GM19467 (cell line): ENCODE measurements at regions not wholly inside any gene's neighbourhood (a gene's known extent, or its start where the extent isn't known, plus 50 kb on each side); places are given as distances from the start of the nearest gene placed in this dataset.

Experiments used
- ATAC-seq: cut with Tn5 transposase; IDR thresholded peaks from one replicate; pipeline ENCODE4 v1.9.1; 2021; ENCODE audit warnings: mild to moderate bottlenecking, moderate library complexity; ENCODE audit not compliant: unreplicated experiment

DNA sequence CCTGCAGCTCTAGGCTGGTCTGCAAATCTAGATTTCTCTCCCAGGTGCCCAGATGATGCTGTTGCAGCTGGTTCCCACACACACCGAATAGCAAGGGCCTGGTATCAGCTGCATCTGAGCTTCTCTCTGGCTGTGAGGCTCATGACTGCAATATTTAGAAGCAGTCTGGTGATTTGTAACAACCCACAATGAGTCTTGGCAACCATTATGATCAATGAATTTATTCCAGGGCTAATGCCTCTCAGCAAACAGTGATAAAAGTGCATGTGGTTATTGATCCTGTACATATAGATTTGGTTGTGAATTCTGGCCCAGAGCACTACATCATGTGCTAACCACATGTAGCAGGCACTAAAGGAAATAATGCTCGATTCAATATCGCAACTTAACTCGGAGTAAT, 114.3 kb downstream of the ASCL4 start:
- no peak for ATAC-seq

DNA sequence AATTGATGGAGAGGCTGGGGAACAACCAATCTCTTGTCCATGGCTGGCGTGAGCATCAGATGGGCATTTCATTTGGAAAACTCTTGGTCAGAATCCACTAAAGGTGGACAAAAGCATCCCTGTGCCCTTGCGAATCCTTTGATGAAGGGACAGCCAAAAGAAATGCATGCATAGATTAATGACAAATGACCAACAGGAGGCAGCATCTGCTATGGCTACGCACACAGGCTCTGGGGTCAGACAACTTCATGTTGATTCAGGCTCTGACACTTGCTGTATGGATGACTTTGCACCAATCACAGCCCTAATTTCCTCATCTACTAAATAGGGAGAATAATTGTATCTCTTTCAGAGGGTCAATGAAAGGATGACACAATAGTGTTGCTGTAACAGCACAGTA, 117.5 kb downstream of the ASCL4 start:
- ATAC-seq = no peak

DNA sequence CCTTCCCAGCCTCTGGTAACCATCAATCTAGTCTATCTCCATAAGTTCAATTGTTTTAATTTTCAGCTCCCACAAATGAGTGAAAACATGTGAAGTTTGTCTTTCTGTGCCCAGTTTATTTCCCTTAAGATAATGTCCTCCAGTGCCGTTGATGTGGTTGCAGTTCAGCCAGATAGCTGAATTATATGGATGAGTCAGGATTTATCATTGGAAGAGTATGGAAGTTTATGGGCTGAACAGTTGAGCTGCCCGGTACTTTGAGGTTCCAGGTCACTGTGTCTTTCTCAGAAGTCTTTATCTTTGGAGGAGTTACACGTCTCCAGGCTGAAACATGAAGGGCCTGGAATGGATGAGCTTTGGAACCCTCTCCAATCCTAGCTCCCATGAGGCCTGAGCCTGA, 120.1 kb downstream of the ASCL4 start:
- ATAC-seq = no peak

DNA sequence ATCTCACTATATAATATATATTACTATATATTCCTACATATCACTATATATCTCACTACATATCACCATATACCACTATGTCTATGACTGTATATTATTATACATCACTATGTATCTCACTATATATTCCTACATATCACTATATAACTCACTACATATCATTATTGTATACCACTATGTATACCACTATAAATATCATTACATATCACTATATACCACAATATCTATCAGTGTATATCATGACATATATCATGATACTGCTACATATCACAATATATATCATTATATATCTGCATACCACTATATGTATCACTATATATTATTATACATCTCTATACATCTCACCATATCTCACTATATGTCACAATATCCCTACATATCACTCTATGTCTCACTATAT, 121.5 kb downstream of the ASCL4 start:
- ATAC-seq = no peak

DNA sequence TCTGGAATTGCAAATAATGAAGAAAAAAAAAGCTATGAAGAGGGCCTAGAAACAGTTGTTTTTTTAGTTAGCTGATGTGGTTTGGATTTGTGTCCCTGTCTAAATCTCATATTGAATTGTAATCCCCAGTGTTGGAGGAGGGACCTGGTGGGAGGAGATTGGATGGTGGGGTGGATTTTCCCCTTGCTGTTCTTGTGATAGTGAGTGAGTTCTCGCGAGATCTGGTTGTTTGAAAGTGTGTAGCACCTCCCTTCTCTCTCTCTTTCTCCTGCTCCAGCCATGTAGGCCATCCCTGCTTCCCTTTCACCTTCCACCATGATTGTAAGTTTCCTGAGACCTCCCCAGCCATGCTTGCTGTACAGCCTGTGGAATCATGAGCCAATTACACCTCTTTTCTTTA, 126.1 kb downstream of the ASCL4 start:
- no peak for ATAC-seq

DNA sequence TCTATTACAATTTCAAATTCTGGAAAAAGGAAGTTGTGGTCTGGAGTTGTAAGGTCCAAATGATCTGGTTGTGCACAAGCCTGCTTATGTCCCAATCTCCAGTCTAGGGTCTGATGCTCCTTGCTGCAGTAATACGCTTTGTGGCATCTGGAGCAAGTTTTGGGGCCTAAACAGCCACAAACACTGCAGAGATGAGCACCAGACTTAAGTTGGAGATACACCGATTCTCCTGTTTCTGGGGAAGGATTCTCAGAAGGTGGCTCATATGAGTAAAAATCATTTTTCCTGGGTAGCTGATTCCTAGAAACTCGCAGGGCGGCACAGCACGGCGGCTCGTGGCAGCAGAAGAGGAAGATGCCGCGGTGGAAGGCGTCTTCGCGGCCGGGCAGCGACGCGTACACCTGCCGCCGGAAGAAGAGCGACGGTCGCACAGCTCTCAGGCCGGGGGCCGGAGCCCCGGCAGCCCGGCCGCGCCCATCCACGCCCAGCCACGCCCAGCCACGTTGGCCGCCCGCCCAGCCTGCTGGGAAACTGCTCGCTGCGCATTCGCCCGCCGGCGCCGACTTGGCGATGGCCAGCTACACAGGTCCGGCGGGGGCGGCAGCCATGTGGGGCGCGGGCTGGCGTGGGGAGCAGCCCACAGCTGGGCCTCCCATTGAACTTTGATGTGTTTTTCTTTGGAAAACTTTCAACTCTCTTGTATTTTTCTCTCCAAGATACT, 129.0 kb downstream of the ASCL4 start:
- peak; percentile 91 for ATAC-seq

DNA sequence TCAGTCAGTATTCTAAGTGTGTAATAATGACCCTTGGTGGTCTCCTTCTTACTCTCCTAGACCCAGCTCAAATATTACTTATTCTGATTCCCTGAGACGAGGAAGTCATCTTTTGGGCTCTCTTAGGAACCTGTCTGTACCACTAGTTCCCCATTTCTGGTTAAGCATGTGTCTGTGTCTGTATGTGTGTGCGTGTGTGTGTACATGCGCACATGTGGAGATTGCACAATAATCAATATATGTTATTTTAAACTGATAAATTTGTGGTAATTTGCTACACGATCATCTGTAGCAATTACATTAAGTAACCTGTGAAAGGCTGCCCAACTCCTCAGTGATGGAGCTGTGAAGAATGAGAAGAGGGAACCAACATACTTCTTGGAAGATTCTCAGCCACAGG, 132.2 kb downstream of the ASCL4 start:
- no peak for ATAC-seq

DNA sequence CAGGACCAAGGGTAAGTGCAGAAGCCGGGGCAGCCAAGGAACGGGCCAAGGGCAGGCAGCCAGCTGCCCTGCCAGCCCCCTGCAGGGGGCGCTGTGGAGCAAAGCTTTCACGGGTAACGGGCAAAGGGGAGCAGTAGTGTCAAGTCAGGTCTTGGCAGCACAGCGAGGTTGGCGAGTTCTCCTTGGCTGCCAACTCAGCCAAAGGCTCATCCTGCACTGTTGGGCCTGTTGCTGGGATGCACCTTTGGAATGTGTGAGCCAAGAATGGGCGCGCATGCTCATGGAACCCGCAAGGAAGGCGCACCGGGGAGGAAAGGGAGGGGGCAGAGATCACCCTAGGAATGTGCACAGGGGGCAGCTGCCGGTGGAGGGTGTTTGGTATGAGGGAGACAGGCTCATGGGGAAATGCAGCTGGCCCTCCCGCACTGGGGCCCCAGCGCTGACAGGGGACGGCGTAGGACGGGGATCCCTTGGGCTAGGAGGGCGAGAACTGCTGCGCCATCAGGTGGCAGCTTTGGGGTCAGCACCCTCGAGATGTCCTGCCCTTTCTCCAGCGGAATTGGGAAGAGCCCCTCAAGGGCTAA, 138.0 kb downstream of the ASCL4 start:
- ATAC-seq = no peak

DNA sequence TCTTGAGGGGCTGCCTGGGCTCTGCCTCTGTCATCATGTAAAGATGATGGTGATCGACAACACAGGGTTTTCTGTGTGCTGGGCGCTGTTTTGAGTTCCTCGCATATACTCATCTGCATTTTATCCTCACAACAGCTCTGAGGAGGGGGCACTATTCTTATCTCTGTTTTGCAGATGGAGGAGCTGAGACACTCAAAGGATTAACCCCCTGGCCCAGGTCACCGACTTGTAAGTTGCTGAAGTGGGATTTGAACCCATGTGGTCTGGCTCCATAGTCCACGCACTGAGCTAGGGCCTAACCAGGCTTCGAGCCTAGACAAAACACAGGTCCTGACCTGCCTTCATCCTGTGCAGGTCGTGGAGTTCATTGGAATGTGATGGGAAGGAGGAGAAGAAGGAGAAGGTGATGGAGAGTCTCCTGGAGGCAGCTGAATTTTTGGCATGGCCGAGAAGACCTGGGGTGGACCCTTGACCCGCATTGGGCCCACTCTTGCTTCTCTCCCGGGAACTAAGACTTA, 140.0 kb downstream of the ASCL4 start:
- no peak for ATAC-seq

DNA sequence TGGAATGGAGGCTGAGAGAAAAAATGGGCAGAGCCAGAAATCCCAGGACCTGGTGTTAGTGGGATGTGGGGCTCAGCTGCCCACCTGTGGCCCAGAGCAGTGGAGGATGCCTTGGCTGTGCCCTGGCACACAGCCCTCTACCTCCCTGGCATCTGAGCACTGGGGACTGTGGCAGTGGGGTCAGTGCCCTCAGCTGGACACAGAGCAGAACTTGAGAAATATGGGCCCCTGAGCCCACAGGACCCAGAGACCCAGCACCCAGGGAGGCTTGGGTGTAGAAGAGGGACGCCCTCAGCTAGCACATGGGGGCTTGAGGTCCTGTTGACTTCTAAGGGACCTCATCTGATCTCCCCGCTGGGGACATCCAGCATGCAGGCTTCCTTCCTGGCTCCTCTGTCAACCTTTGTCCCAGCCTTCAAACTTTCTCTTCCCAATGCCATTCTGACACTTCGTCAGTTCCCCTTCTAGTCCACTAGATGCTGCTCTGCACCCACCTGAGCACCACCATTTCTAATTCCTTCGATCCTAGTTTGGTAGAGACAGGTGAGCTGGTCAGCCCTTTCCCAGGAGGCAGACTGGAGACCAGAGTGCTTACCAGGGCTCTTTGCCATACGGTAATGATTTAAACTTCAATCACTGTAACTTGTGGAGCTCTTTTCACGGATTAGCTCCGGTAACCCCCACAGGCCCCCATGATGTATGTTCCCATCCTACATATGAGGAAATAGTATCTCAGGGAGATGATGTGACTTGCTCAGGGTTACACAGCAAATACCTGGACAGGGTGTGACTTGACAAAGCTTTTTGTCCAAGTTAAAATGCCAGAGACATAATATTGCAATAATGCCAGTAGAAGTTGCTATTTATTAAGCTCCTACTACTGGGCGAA, 143.7 kb downstream of the ASCL4 start:
- ATAC-seq = no peak

DNA sequence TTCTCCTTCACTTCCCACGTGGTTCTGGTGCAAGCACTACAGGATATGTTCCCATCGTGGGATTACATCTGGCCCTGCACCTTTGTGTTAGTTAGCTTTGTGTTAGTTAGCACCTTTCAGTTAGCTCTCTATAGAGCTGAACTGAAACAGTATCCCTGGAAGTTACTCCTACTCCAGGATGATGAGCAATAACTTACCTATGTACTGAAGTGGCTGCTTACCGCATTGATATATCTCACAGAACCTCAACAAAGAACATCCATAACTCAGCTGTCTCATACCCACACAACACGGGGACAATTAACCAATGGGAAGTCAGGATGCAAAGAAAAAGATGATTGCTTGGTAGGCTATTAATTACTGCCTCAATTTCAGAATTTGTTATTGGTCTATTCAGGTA, 146.6 kb downstream of the ASCL4 start:
- ATAC-seq = no peak

DNA sequence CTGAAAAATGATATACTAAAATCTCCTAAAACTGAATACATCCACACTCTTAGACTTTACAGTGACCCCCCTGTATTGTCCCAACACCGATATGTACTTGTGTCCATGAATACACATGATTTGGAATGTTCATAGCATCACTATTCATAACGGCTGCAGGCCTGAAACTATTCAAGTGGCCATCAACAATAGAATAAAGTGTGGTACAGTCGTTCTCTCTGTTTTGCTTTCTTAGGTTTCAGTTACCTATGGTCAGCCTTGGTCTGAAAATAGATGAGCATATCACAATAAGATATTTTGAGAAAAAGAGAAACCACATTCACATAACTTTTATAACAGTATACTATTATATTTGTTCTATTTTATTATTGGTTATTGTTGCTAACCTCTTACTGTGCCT, 150.6 kb downstream of the ASCL4 start:
- no peak for ATAC-seq

DNA sequence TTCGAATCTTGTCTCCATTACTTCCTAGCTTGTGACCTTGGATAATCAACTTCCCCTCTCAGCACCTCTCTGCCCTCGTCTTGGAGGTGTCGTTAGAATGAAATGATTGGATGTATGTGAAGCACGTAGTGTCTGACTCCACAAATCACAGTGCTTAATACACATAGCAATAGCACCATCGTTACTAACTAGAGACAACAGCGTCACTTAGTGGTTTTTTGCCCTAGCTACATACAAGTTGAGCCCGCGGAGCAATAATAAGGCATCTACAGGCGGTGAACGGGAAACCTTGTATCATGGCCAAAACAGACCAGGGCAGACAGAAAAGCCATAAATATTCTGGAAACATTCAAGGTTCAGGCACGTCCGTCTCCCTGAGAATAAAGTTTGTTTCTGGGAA, 154.9 kb downstream of the ASCL4 start:
- no peak for ATAC-seq

DNA sequence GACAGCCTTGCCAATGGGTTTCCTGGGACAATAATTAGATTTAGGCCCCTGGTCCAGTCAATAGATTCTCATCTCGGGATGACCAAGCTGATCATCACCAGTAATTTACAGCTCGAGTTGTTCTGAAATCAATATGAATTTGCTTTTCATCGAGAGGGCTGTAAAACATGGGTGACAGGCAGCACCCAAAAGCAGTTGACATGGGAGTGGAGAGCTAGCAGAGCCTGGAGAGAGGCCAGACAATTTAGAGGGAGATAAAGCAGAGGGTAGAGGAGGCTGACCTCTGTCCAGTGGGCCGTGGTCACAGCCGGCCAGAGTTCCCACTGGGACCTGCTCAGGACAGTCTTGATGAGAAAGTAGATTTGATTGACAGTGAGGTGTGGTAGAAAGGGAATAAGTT, 157.3 kb downstream of the ASCL4 start:
- no peak for ATAC-seq

DNA sequence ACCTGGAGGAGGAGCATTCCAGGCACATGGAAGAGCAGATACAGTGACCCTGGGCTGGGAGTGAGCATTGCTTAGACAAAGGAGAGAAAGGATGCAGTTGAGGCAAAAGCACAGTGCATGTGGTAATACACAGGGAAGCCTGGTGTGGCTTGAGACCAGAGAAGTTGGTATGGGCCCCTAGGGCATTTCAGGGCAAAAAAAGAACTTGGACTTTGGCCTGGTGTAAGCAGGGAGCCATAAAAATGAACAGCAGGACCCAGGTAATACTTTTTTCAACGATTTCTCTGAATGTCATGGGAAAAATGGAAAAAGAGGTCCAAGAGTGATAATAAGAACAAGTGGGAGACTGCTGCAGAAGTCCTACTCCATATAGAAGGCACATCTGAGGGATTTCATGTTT, 163.9 kb downstream of the ASCL4 start:
- no peak for ATAC-seq

DNA sequence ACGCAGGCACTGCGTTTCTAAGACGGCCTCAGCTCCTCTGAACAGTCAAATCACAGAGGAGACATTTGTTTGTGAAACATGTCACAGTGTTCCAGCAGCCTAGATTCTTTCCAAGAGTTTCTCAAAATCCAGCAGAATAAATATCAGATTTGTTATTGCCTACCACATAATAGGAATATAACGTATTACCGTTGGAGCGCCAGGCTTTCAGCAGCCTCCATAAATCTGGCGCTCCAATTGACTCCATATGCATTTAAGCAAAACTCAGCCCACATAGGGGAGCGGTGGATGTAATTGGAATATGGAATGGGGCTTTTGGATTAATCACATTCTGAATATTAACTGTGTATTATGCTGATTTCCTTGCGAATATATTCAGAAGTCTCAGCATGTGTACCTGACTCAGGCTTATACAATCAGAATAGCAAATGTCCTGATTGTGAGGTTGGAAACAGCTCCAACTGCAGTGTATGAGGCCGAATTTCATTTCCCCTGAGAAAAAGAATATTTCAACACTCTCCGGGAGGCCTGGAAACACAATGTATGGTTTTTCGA, 174.0 kb downstream of the ASCL4 start:
- ATAC-seq = no peak

DNA sequence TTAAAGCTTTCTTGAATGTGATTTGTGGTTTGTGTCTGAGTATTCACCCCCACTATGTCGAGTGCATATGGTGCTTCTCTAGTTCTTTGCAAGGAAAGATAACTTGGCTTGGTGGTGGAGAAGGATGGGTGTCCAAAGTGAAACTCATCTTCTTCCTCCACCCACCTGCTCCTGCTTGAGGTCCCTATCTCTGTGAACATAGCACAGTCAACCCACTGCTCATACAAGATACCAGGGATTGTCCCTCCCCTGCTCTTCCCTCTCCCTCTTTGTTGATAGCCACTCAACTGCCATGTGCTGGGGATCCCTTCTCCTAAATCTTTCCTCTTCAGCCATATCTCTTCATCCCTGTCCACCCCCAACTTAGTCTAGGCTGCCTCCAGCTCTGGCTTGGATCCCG, 176.5 kb downstream of the ASCL4 start:
- no peak for ATAC-seq

DNA sequence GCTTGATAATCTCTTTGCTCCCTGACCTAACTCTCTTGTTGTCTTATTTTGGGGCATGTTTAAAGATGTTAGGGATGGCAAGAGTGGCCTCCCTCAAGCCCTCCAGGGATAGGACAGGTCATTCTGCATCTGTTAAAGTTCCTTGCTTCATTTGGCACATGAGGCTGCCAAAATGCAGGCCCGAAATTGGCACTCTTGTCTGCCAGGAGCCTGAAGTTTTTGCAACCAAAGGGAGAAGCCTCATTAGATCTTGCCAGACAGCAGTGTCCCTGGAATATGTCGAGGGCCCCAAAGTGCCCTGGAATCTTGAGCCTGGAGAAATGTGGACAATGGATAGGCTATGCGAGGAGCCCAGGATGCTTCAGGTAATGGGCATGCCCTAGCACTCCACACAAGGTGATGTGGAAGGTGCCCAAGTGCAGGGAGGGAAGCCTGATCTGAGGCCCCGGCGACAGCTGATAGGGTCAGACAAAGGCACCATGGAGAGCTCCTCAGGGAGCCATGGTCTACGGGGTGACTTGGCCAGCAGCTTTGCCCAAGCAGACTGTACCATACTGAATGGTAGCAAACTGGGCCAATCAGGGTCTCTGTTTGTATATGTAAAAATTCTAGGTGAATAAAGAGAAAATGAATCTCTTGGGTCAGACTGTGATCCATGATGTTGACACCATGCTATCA, 173.0 kb upstream of the WSCD2 start:
- ATAC-seq = no peak

DNA sequence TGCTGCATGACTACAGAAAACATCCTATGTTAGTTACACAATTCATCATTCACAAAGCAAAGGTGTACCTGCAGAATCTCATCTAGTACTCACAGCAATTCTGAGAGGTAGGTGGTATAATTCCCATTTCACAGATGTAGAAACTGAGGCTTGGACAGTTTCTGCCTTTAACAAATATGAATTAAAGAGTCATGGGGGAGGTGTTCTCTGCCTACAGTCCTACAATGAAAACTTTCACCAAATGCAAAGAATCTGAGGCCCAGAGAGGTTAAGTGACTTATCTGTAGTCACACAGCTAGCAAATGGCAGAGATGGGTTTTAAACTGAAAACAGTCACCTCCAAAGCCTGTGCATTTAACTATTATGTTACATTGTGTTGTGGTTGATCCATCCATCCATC, 171.6 kb upstream of the WSCD2 start:
- no peak for ATAC-seq

DNA sequence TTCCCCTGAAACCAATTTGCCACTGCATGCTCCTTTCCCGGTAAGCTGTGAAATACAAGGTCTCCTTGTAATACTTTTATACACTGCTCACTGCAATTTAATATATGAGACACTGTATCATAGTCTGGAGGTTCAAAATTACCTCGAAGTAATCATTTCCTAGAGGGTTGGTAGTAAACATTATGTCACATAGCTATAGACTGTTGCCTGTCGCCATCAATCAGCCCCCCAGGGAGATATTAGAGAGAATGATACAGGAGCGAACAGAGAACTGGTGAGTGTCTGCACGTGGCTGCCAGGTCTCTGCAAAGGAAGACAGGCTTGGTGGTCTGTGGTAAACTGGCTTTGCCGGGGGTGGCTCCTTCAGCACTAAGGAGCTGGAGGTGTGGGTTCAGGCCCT, 165.5 kb upstream of the WSCD2 start:
- no peak for ATAC-seq

DNA sequence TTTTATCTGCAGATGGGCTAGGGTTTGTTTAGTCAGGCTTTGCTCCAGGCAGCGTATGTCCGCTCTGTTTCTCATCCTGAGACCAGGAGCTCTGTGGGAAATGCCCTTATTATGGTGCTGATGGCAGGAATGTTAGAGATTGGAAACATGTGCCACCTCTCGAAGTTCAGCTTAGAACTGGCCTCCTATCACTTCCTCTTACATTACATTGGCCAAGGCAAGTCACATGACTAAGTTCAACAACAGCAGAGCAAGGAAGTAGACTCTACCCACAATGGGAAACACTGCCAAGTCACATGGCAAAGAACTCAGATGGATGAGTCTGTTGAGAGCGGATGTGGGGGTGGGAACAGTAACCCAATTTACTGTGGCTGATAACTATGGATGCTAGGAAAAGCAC, 161.9 kb upstream of the WSCD2 start:
- no peak for ATAC-seq
